ENCODE measurements at regions not wholly inside any gene's neighbourhood (a gene's known extent, or its start where the extent isn't known, plus 50 kb on each side); places are given as distances from the start of the nearest gene placed in this dataset.

GRCh38 chr2:149645391-149645790, 57.8 kb upstream of the MMADHC start:
- no peak for ATAC-seq
- no peak for TF ChIP-seq ZC3H10 (CRISPR knock-in tag; IDR thresholded peaks at IDR 0.05)
- TF ChIP-seq ESRRG (CRISPR knock-in tag; IDR thresholded peaks at IDR 0.05), result no peak
- TF ChIP-seq, protein P1, sequence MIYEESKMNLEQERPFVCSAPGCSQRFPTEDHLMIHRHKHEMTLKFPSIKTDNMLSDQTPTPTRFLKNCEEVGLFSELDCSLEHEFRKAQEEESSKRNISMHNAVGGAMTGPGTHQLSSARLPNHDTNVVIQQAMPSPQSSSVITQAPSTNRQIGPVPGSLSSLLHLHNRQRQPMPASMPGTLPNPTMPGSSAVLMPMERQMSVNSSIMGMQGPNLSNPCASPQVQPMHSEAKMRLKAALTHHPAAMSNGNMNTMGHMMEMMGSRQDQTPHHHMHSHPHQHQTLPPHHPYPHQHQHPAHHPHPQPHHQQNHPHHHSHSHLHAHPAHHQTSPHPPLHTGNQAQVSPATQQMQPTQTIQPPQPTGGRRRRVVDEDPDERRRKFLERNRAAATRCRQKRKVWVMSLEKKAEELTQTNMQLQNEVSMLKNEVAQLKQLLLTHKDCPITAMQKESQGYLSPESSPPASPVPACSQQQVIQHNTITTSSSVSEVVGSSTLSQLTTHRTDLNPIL (CRISPR knock-in tag; IDR thresholded peaks at IDR 0.05; ENCODE audit: low read depth), result no peak

Data from SK-N-SH treated with all-trans-retinoic acid at 6 μM for 48 hours (cell line).